ENCODE measurements at regions not wholly inside any gene's neighbourhood (a gene's known extent, or its start where the extent isn't known, plus 50 kb on each side); places are given as distances from the start of the nearest gene placed in this dataset.
A peak's percentile ranks its signal among the peaks of the same experiment; 100 is the strongest.

- TF ChIP-seq SUZ12 (IDR thresholded peaks at IDR 0.05; ENCODE audit: low read length) (no peak), CTCF (IDR thresholded peaks at IDR 0.05; ENCODE audit: control extremely low read depth in 1 of 3, insufficient read depth in 1 of 3, low read depth in 1 of 3, low read length in 3 of 3) (peak; percentile 2 to 96 (median 66)), GTF2F1 (IDR thresholded peaks at IDR 0.05; ENCODE audit: borderline replicate concordance, low read depth, low read length) (no peak), USF2 (IDR thresholded peaks at IDR 0.05; ENCODE audit: low read length) (no peak), EP300 (IDR thresholded peaks at IDR 0.05; ENCODE audit: borderline replicate concordance in 1 of 2, low read depth in 2 of 2, low read length in 2 of 2) (no peak), EZH2 (IDR thresholded peaks at IDR 0.05; ENCODE audit: low read depth, low read length, severe bottlenecking) (no peak), POLR2A (IDR thresholded peaks at IDR 0.05; ENCODE audit: control extremely low read depth in 1 of 2, low read depth in 2 of 2, low read length in 2 of 2) (no peak), JUND (IDR thresholded peaks at IDR 0.05; ENCODE audit: low read length) (no peak), BACH1 (IDR thresholded peaks at IDR 0.05; ENCODE audit: low read length) (no peak), PHF8 (conservative IDR thresholded peaks at IDR 0.05; ENCODE audit: low read depth, low read length) (no peak), SP1 (IDR thresholded peaks at IDR 0.05; ENCODE audit: low read depth, low read length) (no peak), SIN3A (conservative IDR thresholded peaks at IDR 0.05 in 1 of 2, IDR thresholded peaks at IDR 0.05 in 1 of 2; ENCODE audit: low read depth in 1 of 2, low read length in 2 of 2) (no peak), HDAC6 (IDR thresholded peaks at IDR 0.05; ENCODE audit: low read depth, low read length) (no peak)
Observed at GRCh38 chr6:12233693-12234571, 56.2 kb upstream of the EDN1 start.
